OCI-LY7 (cell line): ENCODE measurements at regions not wholly inside any gene's neighbourhood (a gene's known extent, or its start where the extent isn't known, plus 50 kb on each side); places are given as distances from the start of the nearest gene placed in this dataset.

Source experiments
- BruUV-seq: library from RNA; stranded (reverse); fragments of 400-500 nt; replicated peaks from 2 replicates; lab custom pipeline; 2021; lab: Mats Ljungman, UMichigan
- CTCF ChIA-PET: fragments of 300-600 bp; sonication (Branson Sonifier 250); formaldehyde crosslinking; loops from one replicate; lab custom pipeline; 2022; ENCODE audit warnings: antibody characterized with exemption; ENCODE audit not compliant: unreplicated experiment; lab: Charles Lee
- POLR2A ChIA-PET: fragments of 300-600 bp; sonication (Branson Sonifier 250); formaldehyde crosslinking; loops from one replicate; lab custom pipeline; 2022; ENCODE audit warnings: antibody characterized with exemption; lab: Charles Lee
- DNase-seq: peaks from one replicate; pipeline ENCODE4 v3.0.0-alpha.2; 2015; ENCODE audit warnings: low spot score
- H2AFZ ChIP-seq: fragments of 200-600 bp; sonication (generic), shearing (Covaris generic); 2 replicates; pipeline ENCODE4 v1.6.1; 2014; ENCODE audit warnings: mild to moderate bottlenecking, antibody characterized with exemption, low read length, moderate library complexity
- H3K27ac ChIP-seq: fragments of 200-600 bp; sonication (generic); 2 replicates; pipeline ENCODE4 v1.5.1; 2014; ENCODE audit warnings: mixed run types, low read depth, mild to moderate bottlenecking, moderate library complexity, low read length, inconsistent platforms; ENCODE audit not compliant: poor library complexity, severe bottlenecking
- H3K36me3 ChIP-seq: fragments of 200-600 bp; sonication (generic); 2 replicates; pipeline ENCODE4 v1.6.1; 2014; ENCODE audit warnings: mild to moderate bottlenecking, antibody characterized with exemption, low read length, moderate library complexity, mixed read lengths; ENCODE audit not compliant: insufficient read depth
- H3K4me1 ChIP-seq: fragments of 200-600 bp; sonication (generic); 2 replicates; pipeline ENCODE4 v1.5.1; 2014; ENCODE audit warnings: mild to moderate bottlenecking, low read length; ENCODE audit not compliant: insufficient read depth, poor library complexity, severe bottlenecking
- H3K4me2 ChIP-seq: fragments of 200-600 bp; sonication (generic); 2 replicates; pipeline ENCODE4 v1.6.1; 2014; ENCODE audit warnings: mild to moderate bottlenecking, low read length
- H3K4me3 ChIP-seq: fragments of 200-600 bp; sonication (generic); 2 replicates; pipeline ENCODE4 v1.5.1; 2014; ENCODE audit warnings: mild to moderate bottlenecking, low read depth, low read length; ENCODE audit not compliant: poor library complexity, severe bottlenecking
- H3K79me2 ChIP-seq: fragments of 200-600 bp; sonication (generic); 2 replicates; pipeline ENCODE4 v1.6.1; 2016; ENCODE audit warnings: low read depth, mild to moderate bottlenecking, low read length, moderate library complexity, mixed read lengths; ENCODE audit not compliant: insufficient read depth
- H3K9me2 ChIP-seq: fragments of 200-600 bp; sonication (generic); 2 replicates; pipeline ENCODE4 v1.6.1; 2016; ENCODE audit warnings: mild to moderate bottlenecking, low read length, mixed read lengths; ENCODE audit not compliant: insufficient read depth
- H3K9me3 ChIP-seq: fragments of 200-600 bp; sonication (generic); 2 replicates; pipeline ENCODE4 v1.6.1; 2014; ENCODE audit warnings: mild to moderate bottlenecking, mixed run types, low read length, mixed read lengths
- H4K20me1 ChIP-seq: fragments of 200-600 bp; sonication (generic); 2 replicates; pipeline ENCODE4 v1.6.1; 2014; ENCODE audit warnings: mild to moderate bottlenecking, antibody characterized with exemption, low read length, moderate library complexity, mixed read lengths; ENCODE audit not compliant: insufficient read depth
- EZH2phosphoT487 ChIP-seq: fragments of 200-600 bp; sonication (generic); IDR thresholded peaks from 2 replicates; pipeline ENCODE4 v1.6.1; 2018; ENCODE audit warnings: low read depth, borderline replicate concordance, mild to moderate bottlenecking, mixed run types, antibody characterized with exemption, low read length, moderate library complexity, mixed read lengths
- intact Hi-C: fragments of 100-400 bp; cut with micrococcal nuclease; formaldehyde crosslinking; loops from one replicate; pipeline ENCODE4 v1.10.0; 2022; ENCODE audit not compliant: unreplicated experiment
- TF ChIP-seq, protein P1 (sequence below): fragments of 200-600 bp; sonication (generic); conservative IDR thresholded peaks from 2 replicates; pipeline ENCODE4 v1.5.1; 2014; ENCODE audit warnings: mild to moderate bottlenecking, antibody characterized with exemption, low read length, moderate library complexity, mixed read lengths

DNA sequence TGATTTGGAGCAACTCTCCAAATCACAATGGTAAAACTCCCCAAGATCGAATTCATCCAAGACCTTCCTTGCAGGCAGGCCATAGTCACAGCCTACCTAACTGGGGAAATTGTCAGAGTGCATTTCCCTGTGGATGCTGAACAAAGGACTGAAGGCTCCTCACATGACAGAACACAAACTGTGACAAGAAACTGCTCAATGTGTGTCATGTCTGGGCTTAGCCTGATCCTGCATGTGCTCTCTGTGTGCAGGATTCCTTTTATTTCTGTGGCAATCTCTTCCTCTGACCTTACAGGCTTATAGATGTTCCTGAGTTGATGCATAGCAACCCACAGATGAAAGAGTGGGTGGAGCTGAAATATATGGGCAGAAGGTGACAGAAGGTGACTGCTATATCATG is 465.8 kb downstream of the ICE1 start:
- ChIA-PET POLR2A (no interaction called here), CTCF (no interaction called here)
- H3K9me3 ChIP-seq, result no peaks in the 10 kb centered on the region
- DNase-seq, result no peak
- intact Hi-C loops, result loop anchor here (5.0 kb wide), 1 partner anchor 689 kb away; no protein-coding TSS in a partner anchor
- TF ChIP-seq EZH2phosphoT487, result no peak
- TF ChIP-seq, protein P1, sequence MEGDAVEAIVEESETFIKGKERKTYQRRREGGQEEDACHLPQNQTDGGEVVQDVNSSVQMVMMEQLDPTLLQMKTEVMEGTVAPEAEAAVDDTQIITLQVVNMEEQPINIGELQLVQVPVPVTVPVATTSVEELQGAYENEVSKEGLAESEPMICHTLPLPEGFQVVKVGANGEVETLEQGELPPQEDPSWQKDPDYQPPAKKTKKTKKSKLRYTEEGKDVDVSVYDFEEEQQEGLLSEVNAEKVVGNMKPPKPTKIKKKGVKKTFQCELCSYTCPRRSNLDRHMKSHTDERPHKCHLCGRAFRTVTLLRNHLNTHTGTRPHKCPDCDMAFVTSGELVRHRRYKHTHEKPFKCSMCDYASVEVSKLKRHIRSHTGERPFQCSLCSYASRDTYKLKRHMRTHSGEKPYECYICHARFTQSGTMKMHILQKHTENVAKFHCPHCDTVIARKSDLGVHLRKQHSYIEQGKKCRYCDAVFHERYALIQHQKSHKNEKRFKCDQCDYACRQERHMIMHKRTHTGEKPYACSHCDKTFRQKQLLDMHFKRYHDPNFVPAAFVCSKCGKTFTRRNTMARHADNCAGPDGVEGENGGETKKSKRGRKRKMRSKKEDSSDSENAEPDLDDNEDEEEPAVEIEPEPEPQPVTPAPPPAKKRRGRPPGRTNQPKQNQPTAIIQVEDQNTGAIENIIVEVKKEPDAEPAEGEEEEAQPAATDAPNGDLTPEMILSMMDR, result no peak
- no TSS peak for BruUV-seq
- H3K79me2 ChIP-seq, result no peaks in the 10 kb centered on the region
- H3K4me2 ChIP-seq, result no peak overlapping the region
- H3K4me1 ChIP-seq, result no peaks in the 10 kb centered on the region
- no peak overlapping the region for H3K27ac ChIP-seq
- no peak overlapping the region for H2AFZ ChIP-seq
- H3K36me3 ChIP-seq, result no peaks in the 10 kb centered on the region
- H3K4me3 ChIP-seq, result no peak overlapping the region
- H4K20me1 ChIP-seq, result no peaks in the 10 kb centered on the region
- no peaks in the 10 kb centered on the region for H3K9me2 ChIP-seq

DNA sequence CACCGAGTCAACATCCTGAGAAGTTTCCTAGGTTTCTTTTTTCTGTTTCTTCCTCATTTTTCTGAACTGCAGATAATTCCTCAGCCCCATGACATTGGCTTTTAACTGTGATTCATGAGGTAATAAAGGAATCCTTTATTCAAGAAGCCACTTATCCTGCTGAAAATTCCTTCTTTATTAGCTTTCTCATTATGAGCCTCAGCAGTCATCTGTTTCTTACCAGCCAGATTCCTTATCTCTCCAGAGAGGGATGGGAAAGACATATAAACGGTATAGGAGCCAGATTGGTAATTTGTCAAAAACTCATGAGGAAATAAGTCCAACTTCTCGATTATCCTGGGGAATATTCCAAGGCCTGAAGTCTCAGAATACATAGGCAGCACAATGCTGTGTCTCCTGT is 465.4 kb downstream of the ICE1 start:
- Histone ChIP-seq H3K9me2 (no peaks in the 10 kb centered on the region), H3K4me1 (no peaks in the 10 kb centered on the region), H3K79me2 (no peaks in the 10 kb centered on the region), H3K27ac (no peak overlapping the region), H4K20me1 (no peaks in the 10 kb centered on the region), H2AFZ (no peak overlapping the region), H3K4me3 (no peak overlapping the region), H3K4me2 (no peak overlapping the region), H3K36me3 (no peaks in the 10 kb centered on the region), H3K9me3 (no peaks in the 10 kb centered on the region)
- CTCF ChIA-PET, result no interaction called here
- no peak for TF ChIP-seq EZH2phosphoT487
- TF ChIP-seq, protein P1, result no peak
- intact Hi-C loops, result loop anchor here (5.0 kb wide), 1 partner anchor 689 kb away; no protein-coding TSS in a partner anchor
- BruUV-seq, result no TSS peak
- DNase-seq, result no peak
- POLR2A ChIA-PET, result no interaction called here

DNA sequence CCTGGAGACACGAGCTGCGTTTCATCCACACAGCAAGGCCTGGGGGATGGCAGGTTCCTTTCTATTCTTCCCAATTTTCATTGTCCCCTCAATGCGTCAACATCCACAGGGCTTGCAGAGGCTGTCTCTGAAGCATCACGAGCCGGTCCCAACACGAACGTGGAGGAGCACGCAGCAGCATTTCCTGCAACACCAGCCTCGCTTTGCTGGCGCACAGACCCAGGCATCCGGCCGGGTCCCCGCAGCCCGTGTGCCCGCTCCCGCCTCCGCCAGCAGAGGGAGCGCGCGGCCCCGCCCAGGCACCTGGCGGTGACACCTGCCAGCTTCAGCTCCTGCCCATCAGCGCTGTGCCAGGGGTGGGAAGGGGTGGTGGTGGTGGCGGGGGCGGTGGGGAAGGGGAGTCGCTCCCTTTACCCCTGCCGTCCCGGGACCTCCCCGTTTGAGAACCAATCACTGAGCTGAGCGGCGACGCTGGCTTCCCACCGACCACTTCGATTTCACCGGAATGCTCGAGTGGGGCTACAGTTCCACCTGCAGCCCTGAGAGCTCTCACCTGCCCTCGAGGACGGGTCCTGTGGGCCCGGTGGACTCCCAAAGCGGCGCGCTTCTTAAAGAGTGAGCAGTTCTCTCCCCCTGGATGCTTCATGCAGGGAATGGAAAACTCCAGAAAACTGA is 464.5 kb downstream of the ICE1 start:
- H3K4me2 ChIP-seq, result peak overlapping the region; percentile 42; the same call in 1 of the 2 replicates
- no peaks in the 10 kb centered on the region for H4K20me1 ChIP-seq
- TF ChIP-seq, protein P1, result peak; percentile 78
- TF ChIP-seq EZH2phosphoT487, result no peak
- ChIA-PET POLR2A (no interaction called here), CTCF (no interaction called here)
- H3K36me3 ChIP-seq, result no peaks in the 10 kb centered on the region
- H3K27ac ChIP-seq, result no peak overlapping the region
- no peaks in the 10 kb centered on the region for H3K9me3 ChIP-seq
- DNase-seq, result peak; percentile 51
- no peaks in the 10 kb centered on the region for H3K79me2 ChIP-seq
- H3K4me3 ChIP-seq, result no peak overlapping the region
- H2AFZ ChIP-seq, result no peak overlapping the region
- no peaks in the 10 kb centered on the region for H3K4me1 ChIP-seq
- intact Hi-C loops, result loop anchor here (5.0 kb wide), 1 partner anchor 690 kb away; no protein-coding TSS in a partner anchor
- no TSS peak for BruUV-seq
- no peaks in the 10 kb centered on the region for H3K9me2 ChIP-seq
